ENCODE measurements at regions not wholly inside any gene's neighbourhood (a gene's known extent, or its start where the extent isn't known, plus 50 kb on each side); places are given as distances from the start of the nearest gene placed in this dataset.

- TF ChIP-seq TOX (CRISPR knock-in tag; IDR thresholded peaks at IDR 0.05; ENCODE audit: borderline replicate concordance) (no peak), PATZ1 (CRISPR knock-in tag; IDR thresholded peaks at IDR 0.05; ENCODE audit: borderline replicate concordance) (no peak), ZC3H10 (CRISPR knock-in tag; IDR thresholded peaks at IDR 0.05) (0 out of 2 replicates have a peak, but pooled peaks have one; percentile 35), PPARA (CRISPR knock-in tag; IDR thresholded peaks at IDR 0.05; ENCODE audit: borderline replicate concordance) (no peak), SNAI2 (CRISPR knock-in tag; IDR thresholded peaks at IDR 0.05) (no peak), CSDC2 (CRISPR knock-in tag; IDR thresholded peaks at IDR 0.05) (no peak), ZNF70 (CRISPR knock-in tag; IDR thresholded peaks at IDR 0.05) (no peak), ZNF8 (CRISPR knock-in tag; IDR thresholded peaks at IDR 0.05) (no peak), TCF4 (CRISPR knock-in tag; IDR thresholded peaks at IDR 0.05; ENCODE audit: borderline replicate concordance) (no peak), ESRRG (CRISPR knock-in tag; IDR thresholded peaks at IDR 0.05) (no peak), ZFP3 (CRISPR knock-in tag; IDR thresholded peaks at IDR 0.05) (no peak), ZFP30 (CRISPR knock-in tag; IDR thresholded peaks at IDR 0.05) (no peak)
- TF ChIP-seq, protein P1, sequence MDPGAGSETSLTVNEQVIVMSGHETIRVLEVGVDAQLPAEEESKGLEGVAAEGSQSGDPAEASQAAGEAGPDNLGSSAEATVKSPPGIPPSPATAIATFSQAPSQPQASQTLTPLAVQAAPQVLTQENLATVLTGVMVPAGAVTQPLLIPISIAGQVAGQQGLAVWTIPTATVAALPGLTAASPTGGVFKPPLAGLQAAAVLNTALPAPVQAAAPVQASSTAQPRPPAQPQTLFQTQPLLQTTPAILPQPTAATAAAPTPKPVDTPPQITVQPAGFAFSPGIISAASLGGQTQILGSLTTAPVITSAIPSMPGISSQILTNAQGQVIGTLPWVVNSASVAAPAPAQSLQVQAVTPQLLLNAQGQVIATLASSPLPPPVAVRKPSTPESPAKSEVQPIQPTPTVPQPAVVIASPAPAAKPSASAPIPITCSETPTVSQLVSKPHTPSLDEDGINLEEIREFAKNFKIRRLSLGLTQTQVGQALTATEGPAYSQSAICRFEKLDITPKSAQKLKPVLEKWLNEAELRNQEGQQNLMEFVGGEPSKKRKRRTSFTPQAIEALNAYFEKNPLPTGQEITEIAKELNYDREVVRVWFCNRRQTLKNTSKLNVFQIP (CRISPR knock-in tag; IDR thresholded peaks at IDR 0.05; ENCODE audit: borderline replicate concordance, low read depth) = no peak
Measured at GRCh38 chr5:128881502-128882018, 83.7 kb upstream of the SLC27A6 start.

All from SK-N-SH treated with all-trans-retinoic acid at 6 μM for 48 hours (cell line).